ENCODE measurements at regions not wholly inside any gene's neighbourhood (a gene's known extent, or its start where the extent isn't known, plus 50 kb on each side); places are given as distances from the start of the nearest gene placed in this dataset.
A peak's percentile ranks its signal among the peaks of the same experiment; 100 is the strongest.

GRCh38 chr9:16092142-16093091 is 539.6 kb downstream of the CCDC171 start:
- DNase-seq: no peak

GRCh38 chr9:16098306-16098705 is 545.5 kb downstream of the CCDC171 start:
- no peak for DNase-seq

- no peak for DNase-seq
Measured at GRCh38 chr9:16099732-16100536, 547.1 kb downstream of the CCDC171 start.

GRCh38 chr9:16100537-16101091 is 547.8 kb downstream of the CCDC171 start:
- DNase-seq: peak in 18 of 58 donors; percentile 3 to 41 (median 17)

GRCh38 chr9:16102154-16102553 is 549.3 kb downstream of the CCDC171 start:
- DNase-seq: no peak

- DNase-seq: no peak
Measured at GRCh38 chr9:16103620-16104397, 551.0 kb downstream of the CCDC171 start.

- no peak for DNase-seq
Measured at GRCh38 chr9:16105168-16106020, 552.6 kb downstream of the CCDC171 start.

- no peak for DNase-seq
Measured at GRCh38 chr9:16106021-16106571, 553.3 kb downstream of the CCDC171 start.

- DNase-seq: no peak
Measured at GRCh38 chr9:16112116-16112515, 559.3 kb downstream of the CCDC171 start.

- no peak for DNase-seq
Measured at GRCh38 chr9:16115994-16116393, 563.2 kb downstream of the CCDC171 start.

- no peak for DNase-seq
Measured at GRCh38 chr9:16118043-16118442, 565.2 kb downstream of the CCDC171 start.

- DNase-seq: no peak
Measured at GRCh38 chr9:16119261-16120230, 566.7 kb downstream of the CCDC171 start.

GRCh38 chr9:16120231-16120641 is 567.4 kb downstream of the CCDC171 start:
- no peak for DNase-seq

GRCh38 chr9:16120727-16121126 is 567.9 kb downstream of the CCDC171 start:
- DNase-seq: no peak

- DNase-seq: no peak
Measured at GRCh38 chr9:16121168-16121567, 568.3 kb downstream of the CCDC171 start.

GRCh38 chr9:16121601-16122286 is 568.9 kb downstream of the CCDC171 start:
- DNase-seq: no peak

- no peak for DNase-seq
Measured at GRCh38 chr9:16125629-16126028, 572.8 kb downstream of the CCDC171 start.

- DNase-seq: no peak
Measured at GRCh38 chr9:16126042-16126441, 573.2 kb downstream of the CCDC171 start.

All from anterior cingulate cortex (tissue), 58 donors.